Epithelial cell of esophagus (primary cell): ENCODE measurements at regions not wholly inside any gene's neighbourhood (a gene's known extent, or its start where the extent isn't known, plus 50 kb on each side); places are given as distances from the start of the nearest gene placed in this dataset.

Source experiments
- DNase-seq: peaks from one replicate; pipeline ENCODE4 v3.0.0; 2010; ENCODE audit warnings: low read depth
- H3K4me3 ChIP-seq: 2 replicates; pipeline ENCODE4 v1.5.1; 2011; ENCODE audit warnings: mild to moderate bottlenecking, low read length, control low read depth
- CTCF ChIP-seq: IDR thresholded peaks from 2 replicates; pipeline ENCODE4 v1.5.1; 2011; ENCODE audit warnings: low read depth, mild to moderate bottlenecking, low read length, control low read depth, inconsistent platforms; ENCODE audit not compliant: insufficient read depth; ENCODE audit errors: missing control alignments

GRCh38 chrX:45955661-45956060 lies 589.6 kb downstream of the ZNF674 start:
- TF ChIP-seq CTCF = no peak
- DNase-seq = no peak
- H3K4me3 ChIP-seq = no peak overlapping the region

DNA sequence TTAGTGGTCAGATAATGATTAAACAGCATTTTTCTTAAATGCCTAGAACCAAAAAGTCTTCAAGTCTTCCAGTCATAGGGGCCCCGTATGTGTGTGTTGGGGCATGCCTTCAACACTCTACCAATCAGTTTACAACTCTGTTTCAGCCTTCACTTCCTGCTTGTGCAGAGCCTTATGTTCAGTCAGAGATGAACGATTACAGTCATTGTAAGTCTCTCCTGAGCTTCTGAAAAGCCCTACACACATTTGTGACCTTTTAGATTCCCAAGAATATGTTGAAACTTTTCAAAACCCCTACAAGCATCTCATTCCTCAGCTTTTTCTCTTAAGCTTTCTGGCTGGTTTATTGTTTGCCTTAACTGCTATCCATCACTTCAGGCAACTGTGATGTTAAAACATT lies 591.2 kb downstream of the ZNF674 start:
- no peak for DNase-seq
- no peak overlapping the region for H3K4me3 ChIP-seq
- TF ChIP-seq CTCF = no peak

DNA sequence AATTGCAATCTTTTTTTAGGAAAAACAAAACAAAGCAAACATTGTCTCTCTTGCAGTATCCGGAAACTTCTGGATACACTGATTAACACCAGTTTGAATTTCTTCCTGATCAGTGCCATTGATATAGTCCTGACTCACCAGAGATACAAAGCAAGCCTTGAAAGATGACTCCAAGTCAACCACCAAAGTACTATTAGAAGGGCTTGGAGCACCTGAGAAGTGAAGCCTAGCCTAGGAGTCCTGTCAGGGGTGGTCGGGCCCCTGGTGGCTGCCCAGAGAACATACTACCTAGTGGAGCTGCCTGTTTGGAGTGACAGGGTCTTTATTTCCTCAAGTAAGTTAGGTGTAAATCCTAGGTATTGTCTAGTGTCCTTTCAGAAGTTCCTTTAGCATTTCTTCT lies 593.2 kb downstream of the ZNF674 start:
- H3K4me3 ChIP-seq = no peak overlapping the region
- DNase-seq = peak; percentile 8
- TF ChIP-seq CTCF = no peak

DNA sequence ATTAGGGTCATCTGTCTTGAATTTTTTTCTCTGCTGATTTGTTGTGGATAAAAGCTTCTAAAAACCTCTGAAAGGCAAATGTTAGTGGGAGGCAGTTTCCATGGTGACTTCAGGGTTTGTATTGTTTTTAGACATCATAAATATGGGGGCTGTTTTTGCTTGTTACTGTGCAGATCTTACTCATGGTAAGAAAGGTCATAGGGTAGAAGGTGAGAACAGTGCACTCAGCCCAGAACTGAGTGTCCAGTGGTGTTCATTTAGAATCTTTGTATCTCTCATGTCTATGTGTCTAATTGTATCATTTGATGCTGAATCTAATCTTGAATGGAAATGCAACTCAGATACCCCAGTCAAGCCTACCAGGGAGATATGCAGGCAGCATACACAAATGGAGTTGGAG lies 609.8 kb downstream of the ZNF674 start:
- no peak overlapping the region for H3K4me3 ChIP-seq
- no peak for TF ChIP-seq CTCF
- no peak for DNase-seq

GRCh38 chrX:45912316-45912715 lies 632.9 kb downstream of the ZNF674 start:
- no peak for TF ChIP-seq CTCF
- H3K4me3 ChIP-seq = no peak overlapping the region
- DNase-seq = no peak

GRCh38 chrX:45907786-45908185 lies 637.4 kb downstream of the ZNF674 start:
- DNase-seq = no peak
- no peak for TF ChIP-seq CTCF
- no peak overlapping the region for H3K4me3 ChIP-seq

DNA sequence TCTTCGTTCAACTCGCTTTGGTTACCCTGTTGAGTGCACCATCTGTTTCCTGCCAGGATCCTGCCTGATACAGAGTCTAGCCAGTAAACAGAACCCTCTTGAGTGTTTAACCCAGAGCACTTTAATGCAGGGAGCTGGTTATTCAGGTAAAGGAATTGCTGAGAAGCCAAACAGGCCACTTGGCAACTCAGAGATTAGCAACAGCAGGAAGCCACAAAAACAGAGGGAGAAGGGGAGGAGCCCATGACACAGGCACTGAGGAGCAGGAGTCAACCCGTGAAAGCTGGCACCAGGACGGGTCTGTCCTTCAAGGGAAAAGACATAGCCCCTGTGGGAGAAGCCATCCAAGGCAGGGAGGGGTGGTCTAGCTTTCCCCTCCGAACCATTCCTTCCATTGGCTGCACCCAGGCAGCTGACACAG lies 641.4 kb downstream of the ZNF674 start:
- no peak for TF ChIP-seq CTCF
- no peak overlapping the region for H3K4me3 ChIP-seq

More for the DNA sequence above, 641.4 kb downstream of the ZNF674 start:
- peak; percentile 19 for DNase-seq
